ENCODE measurements at regions not wholly inside any gene's neighbourhood (a gene's known extent, or its start where the extent isn't known, plus 50 kb on each side); places are given as distances from the start of the nearest gene placed in this dataset.
"Not testable (repeated sequence)": the region's sequence is repeated elsewhere in the genome, so short reads cannot be mapped to it uniquely, and the experiment has no call there.

DNA sequence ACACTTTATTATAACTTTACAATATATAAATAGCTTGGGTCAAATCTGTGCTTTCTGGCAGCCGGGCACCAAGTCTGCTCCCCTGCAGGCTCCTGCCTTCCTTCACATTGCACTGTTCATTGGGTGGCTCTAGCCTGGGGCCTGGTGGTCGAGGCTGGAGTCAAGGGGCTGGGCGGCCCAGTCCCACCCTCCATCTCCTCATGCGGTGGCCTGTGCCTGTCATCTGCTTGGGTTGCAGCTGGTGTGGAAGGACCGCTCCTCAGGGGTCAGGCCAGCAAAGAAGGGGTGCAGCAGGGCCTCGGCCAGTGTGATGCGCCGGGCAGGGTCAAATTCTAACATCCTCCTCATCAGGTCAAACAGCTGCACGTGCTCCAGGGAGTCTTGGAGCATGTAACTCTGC lies 106.7 kb upstream of the SLC24A2 start:
- TF ChIP-seq POLR2A (IDR thresholded peaks at IDR 0.05; ENCODE audit: low read length); GATA1 (IDR thresholded peaks at IDR 0.05; ENCODE audit: low read depth, low read length): not testable (repeated sequence)

Measured in erythroblast (primary cell).